ENCODE measurements at regions not wholly inside any gene's neighbourhood (a gene's known extent, or its start where the extent isn't known, plus 50 kb on each side); places are given as distances from the start of the nearest gene placed in this dataset.

DNA sequence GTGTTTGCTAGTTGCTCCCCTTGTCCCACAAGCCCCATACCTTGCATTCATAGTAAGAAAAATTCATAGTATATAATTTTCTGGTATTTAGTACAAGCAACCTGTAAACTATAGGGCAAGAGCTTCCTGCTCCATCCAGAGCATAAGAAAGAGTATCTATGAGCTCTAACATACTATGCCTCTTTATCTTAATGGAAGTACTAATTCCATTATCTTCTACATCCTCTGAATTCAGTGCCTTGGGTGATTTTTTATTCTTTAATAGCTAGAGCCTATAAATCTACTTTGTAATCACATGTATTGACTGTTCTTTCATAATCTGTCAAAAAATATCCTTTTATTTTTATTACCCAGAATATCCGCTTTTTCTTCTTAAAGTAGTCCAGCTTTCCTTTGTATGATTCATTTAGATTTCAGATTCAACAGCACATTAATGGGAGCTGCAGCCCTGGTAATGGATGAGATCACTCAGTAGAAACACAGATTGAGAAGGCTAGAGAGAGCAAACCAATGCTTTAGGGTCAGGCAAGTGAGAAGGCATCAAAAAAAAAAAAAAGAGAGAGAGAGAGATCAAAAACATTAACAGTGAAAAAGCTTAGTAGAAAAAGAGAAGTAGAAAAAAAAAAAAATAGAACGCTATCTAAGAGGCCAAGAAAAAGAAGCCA lies 511.5 kb upstream of the NAALADL2 start:
- TF ChIP-seq, protein P1, sequence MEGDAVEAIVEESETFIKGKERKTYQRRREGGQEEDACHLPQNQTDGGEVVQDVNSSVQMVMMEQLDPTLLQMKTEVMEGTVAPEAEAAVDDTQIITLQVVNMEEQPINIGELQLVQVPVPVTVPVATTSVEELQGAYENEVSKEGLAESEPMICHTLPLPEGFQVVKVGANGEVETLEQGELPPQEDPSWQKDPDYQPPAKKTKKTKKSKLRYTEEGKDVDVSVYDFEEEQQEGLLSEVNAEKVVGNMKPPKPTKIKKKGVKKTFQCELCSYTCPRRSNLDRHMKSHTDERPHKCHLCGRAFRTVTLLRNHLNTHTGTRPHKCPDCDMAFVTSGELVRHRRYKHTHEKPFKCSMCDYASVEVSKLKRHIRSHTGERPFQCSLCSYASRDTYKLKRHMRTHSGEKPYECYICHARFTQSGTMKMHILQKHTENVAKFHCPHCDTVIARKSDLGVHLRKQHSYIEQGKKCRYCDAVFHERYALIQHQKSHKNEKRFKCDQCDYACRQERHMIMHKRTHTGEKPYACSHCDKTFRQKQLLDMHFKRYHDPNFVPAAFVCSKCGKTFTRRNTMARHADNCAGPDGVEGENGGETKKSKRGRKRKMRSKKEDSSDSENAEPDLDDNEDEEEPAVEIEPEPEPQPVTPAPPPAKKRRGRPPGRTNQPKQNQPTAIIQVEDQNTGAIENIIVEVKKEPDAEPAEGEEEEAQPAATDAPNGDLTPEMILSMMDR (IDR thresholded peaks at IDR 0.05): no peak
- TF ChIP-seq POLR2A (IDR thresholded peaks at IDR 0.05): no peak

Data from tibial nerve (tissue), 3 donors.